Right atrium auricular region (tissue), 2 donors: ENCODE measurements at regions not wholly inside any gene's neighbourhood (a gene's known extent, or its start where the extent isn't known, plus 50 kb on each side); places are given as distances from the start of the nearest gene placed in this dataset.
"Not testable (repeated sequence)": the region's sequence is repeated elsewhere in the genome, so short reads cannot be mapped to it uniquely, and the experiment has no call there.

Experiments used
- DNase-seq: peaks from one replicate; pipeline ENCODE4 v3.0.0-alpha.2; 2019; ENCODE audit warnings: low spot score
- H3K27ac ChIP-seq, 2 donors: fragments of 200-600 bp; sonication (generic); 1 replicate in 1 of 2; 2 replicates in 1 of 2; pipeline ENCODE4 v1.5.1; 2016 to 2019
- H3K27me3 ChIP-seq, 2 donors: fragments of 200-600 bp; sonication (generic); one replicate each; pipeline versions ENCODE4 v1.5.1 to v1.6.0; 2017 to 2019
- H3K36me3 ChIP-seq: fragments of 200-600 bp; sonication (generic); one replicate; pipeline ENCODE4 v1.5.1; 2016
- H3K4me1 ChIP-seq, 2 donors: fragments of 200-600 bp; sonication (generic); one replicate each; pipeline versions ENCODE4 v1.5.1 to v1.6.0; 2017 to 2019
- H3K4me3 ChIP-seq, 2 donors: fragments of 200-600 bp; sonication (generic); 1 replicate in 1 of 2; 2 replicates in 1 of 2; pipeline ENCODE4 v1.5.1; 2017 to 2019; ENCODE audit warnings: mild to moderate bottlenecking in 1 of 2, moderate library complexity in 1 of 2
- H3K9me3 ChIP-seq, 2 donors: fragments of 200-600 bp; sonication (generic); one replicate each; pipeline ENCODE4 v1.5.1; 2019
- TF ChIP-seq, protein P1 (sequence below), 2 donors: fragments of 200-600 bp; sonication (generic); IDR thresholded peaks; one replicate each; pipeline ENCODE4 v1.5.1; 2019; ENCODE audit warnings: antibody characterized with exemption in 2 of 2

DNA sequence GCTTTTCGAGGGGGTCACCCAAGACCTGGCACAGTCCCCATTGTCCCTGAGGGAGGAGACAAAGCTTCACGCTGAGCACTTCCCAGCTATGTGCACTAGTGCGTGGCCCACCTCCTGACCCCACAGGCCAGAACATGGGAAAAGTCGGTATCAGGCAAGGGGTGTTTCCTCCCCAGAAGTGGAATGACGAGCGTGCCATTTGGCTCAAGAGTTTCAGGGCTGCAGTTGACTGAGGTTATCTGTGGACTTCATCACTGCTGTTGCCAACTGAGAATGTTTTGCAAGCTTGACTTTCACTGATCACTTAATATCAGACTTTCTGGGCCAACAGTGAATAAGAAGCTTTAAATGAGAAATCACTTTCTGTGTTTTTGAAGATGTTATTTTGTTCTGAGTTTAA lies 137.0 kb upstream of the AFDN start:
- Histone ChIP-seq H3K9me3 (no peaks in the 10 kb centered on the region), H3K36me3 (no peaks in the 10 kb centered on the region), H3K27ac (no peak overlapping the region), H3K27me3 (no peaks in the 10 kb centered on the region), H3K4me1 (peaks cover 0 to 12% of the 10 kb centered on the region in 2 donors), H3K4me3 (no peak overlapping the region)
- TF ChIP-seq, protein P1, sequence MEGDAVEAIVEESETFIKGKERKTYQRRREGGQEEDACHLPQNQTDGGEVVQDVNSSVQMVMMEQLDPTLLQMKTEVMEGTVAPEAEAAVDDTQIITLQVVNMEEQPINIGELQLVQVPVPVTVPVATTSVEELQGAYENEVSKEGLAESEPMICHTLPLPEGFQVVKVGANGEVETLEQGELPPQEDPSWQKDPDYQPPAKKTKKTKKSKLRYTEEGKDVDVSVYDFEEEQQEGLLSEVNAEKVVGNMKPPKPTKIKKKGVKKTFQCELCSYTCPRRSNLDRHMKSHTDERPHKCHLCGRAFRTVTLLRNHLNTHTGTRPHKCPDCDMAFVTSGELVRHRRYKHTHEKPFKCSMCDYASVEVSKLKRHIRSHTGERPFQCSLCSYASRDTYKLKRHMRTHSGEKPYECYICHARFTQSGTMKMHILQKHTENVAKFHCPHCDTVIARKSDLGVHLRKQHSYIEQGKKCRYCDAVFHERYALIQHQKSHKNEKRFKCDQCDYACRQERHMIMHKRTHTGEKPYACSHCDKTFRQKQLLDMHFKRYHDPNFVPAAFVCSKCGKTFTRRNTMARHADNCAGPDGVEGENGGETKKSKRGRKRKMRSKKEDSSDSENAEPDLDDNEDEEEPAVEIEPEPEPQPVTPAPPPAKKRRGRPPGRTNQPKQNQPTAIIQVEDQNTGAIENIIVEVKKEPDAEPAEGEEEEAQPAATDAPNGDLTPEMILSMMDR (IDR thresholded peaks at IDR 0.05): no peak
- no peak for DNase-seq

DNA sequence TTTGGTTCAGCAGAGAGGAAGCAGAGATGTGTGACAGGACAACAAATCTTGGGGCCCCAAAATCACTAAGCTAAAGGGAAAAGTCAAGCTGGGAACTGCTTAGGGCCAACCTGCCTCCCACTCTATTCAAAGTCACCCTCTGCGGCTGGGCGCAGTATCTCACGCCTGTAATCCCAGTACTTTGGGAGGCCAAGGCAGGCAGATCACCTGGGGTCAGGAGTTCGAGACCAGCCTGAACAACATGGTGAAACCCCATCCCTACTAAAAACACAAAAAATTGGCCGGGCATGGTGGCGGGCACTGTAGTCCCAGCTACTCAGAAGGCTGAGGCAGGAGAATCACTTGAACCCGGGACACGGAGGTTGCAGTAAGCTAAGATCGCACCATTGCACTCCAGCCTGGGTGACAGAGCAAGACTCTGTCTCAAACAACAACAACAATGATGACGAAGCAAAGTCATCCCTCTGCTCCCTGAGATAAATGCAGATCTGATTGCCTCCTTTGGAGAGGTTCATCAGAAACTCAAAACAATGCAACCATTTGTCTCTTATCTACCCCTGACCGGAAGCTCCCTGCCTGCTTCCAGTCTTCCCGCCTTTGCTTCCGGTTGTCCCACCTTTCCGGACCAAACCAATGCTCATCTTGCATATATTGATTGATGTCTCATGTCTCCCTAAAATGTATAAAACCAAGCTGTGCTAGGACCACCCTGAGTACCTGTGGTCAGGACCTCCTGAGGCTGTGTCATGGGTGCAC lies 136.4 kb upstream of the AFDN start:
- not testable (repeated sequence) for H3K4me3 ChIP-seq, H3K27ac ChIP-seq, H3K9me3 ChIP-seq, H3K36me3 ChIP-seq, DNase-seq, H3K27me3 ChIP-seq
- peaks cover 0 to 12% of the 10 kb centered on the region in 2 donors for H3K4me1 ChIP-seq

DNA sequence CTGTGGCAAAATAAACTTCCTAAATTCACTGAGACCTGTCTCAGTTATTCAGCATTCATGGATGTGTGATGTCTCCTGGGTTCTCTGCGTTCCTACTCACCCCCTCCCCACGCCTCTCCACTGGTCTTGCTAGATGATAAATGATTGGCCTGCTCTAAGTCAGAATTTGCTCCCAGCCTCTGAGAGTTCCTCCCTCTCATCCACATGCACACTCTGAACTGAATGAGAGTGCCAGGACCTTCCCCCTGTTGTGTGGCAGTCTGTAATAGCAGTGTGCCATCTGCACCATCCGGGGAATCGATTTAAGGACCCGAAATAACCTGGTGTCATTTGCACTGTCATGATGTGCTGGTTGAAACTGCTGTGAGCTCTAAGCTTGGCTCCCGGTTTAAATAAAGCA lies 135.8 kb upstream of the AFDN start:
- TF ChIP-seq, protein P1 (IDR thresholded peaks at IDR 0.05): no peak
- peaks cover 0 to 12% of the 10 kb centered on the region in 2 donors for H3K4me1 ChIP-seq
- H3K36me3 ChIP-seq: no peaks in the 10 kb centered on the region
- H3K27me3 ChIP-seq: no peaks in the 10 kb centered on the region
- no peaks in the 10 kb centered on the region for H3K9me3 ChIP-seq
- H3K4me3 ChIP-seq: no peak overlapping the region
- H3K27ac ChIP-seq: no peak overlapping the region
- no peak for DNase-seq

DNA sequence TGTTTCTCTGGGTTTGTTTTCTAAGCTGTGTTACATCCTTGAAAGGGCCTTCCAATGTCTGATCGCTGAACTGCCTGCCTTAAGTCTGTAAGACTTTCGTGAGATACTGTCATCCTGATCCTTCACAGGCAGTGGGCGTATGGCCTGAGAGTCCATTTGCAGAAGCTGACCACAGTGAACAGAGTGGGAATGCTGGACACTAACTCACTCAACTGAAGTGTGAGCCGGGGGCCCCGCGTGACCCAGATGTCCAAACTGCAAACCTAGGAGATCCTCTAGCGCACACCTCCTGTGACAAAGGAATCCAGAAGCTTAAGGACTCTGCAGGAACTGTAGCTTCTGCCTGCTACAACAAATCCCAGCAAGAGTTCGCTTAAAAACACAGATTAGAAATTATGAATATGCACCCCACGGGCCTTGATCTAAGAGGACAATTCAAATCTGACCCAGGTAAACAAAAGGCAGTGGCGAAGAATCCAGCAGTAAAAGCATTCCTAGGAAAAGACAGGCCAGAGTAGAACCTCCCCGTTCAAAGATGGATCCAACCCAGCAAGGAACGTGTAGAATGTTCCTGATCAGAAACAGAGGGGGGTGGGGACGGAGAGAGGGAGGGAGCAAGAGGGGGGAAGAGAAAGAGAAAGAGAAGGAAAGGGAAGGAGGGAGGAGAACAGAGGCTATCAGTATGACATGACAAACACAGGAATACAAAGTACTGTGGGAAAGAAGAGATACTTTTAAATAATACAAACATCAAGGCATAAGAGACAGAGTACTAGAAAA lies 135.0 kb upstream of the AFDN start:
- no peaks in the 10 kb centered on the region for H3K9me3 ChIP-seq
- TF ChIP-seq, protein P1 (IDR thresholded peaks at IDR 0.05): no peak
- H3K4me3 ChIP-seq: no peak overlapping the region
- no peaks in the 10 kb centered on the region for H3K36me3 ChIP-seq
- no peak for DNase-seq
- no peaks in the 10 kb centered on the region for H3K27me3 ChIP-seq
- no peak overlapping the region for H3K27ac ChIP-seq
- H3K4me1 ChIP-seq: peaks cover 0 to 12% of the 10 kb centered on the region in 2 donors

DNA sequence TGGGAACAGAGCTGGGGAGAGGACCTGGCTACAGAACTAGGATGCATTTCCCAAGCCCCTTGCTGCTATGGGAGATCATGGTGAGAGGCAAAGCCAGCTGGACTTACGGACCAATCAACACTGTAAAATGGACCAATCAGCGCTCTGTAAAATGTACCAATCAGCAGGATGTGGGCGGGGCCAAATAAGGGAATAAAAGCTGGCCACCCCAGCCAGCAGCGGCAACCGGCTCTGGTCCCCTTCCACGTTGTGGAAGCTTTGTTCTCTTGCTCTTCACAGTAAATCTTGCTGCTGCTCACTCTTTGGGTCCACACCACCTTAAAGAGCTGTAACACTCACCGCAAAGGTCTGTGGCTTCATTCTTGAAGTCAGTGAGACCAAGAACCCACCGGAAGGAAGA lies 133.2 kb upstream of the AFDN start:
- H3K4me3 ChIP-seq, H3K9me3 ChIP-seq, H3K27me3 ChIP-seq, H3K27ac ChIP-seq, DNase-seq, H3K36me3 ChIP-seq: not testable (repeated sequence)
- H3K4me1 ChIP-seq: peaks cover 0 to 14% of the 10 kb centered on the region in 2 donors

DNA sequence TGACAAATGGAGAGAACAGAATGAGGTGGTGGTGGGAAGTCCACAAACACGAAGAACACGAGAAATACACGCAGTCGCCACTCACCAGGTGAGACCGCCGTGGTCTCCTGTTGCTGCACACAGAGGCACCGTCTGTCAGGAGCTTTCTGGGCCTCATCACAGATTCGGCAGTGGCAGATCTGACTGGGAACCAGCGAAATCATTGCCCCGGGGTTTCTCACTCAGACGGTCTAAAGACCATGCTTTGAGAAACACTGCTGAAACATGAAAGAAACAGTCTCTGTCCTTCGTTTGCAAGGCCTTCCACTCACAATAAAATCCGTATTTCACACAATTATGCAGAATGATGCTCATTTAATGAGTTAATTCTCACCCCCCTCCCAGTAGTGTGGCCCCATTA lies 130.9 kb upstream of the AFDN start:
- H3K27ac ChIP-seq: no peak overlapping the region
- H3K27me3 ChIP-seq: no peaks in the 10 kb centered on the region
- H3K36me3 ChIP-seq: no peaks in the 10 kb centered on the region
- no peaks in the 10 kb centered on the region for H3K9me3 ChIP-seq
- TF ChIP-seq, protein P1 (IDR thresholded peaks at IDR 0.05): no peak
- no peak overlapping the region for H3K4me3 ChIP-seq
- peaks cover 0 to 19% of the 10 kb centered on the region in 2 donors for H3K4me1 ChIP-seq
- DNase-seq: no peak
